22Rv1 (cell line): ENCODE measurements at regions not wholly inside any gene's neighbourhood (a gene's known extent, or its start where the extent isn't known, plus 50 kb on each side); places are given as distances from the start of the nearest gene placed in this dataset.

Source experiments
- CTCF ChIP-seq: fragments of 450-650 bp; IDR thresholded peaks from 2 replicates; pipeline ENCODE4 v1.5.1; 2017; ENCODE audit warnings: mild to moderate bottlenecking
- ZFX ChIP-seq: fragments of 450-650 bp; IDR thresholded peaks from 2 replicates; pipeline ENCODE4 v1.6.1; 2017; ENCODE audit warnings: antibody characterized with exemption, borderline replicate concordance

- TF ChIP-seq ZFX (no peak), CTCF (no peak)
These were observed 465.9 kb upstream of the ARID1B start for GRCh38 chr6:156311291-156311690.
